DMS53 (cell line): ENCODE measurements at regions not wholly inside any gene's neighbourhood (a gene's known extent, or its start where the extent isn't known, plus 50 kb on each side); places are given as distances from the start of the nearest gene placed in this dataset.
A peak's percentile ranks its signal among the peaks of the same experiment; 100 is the strongest.

ENCODE experiments used
- DNase-seq: peaks from one replicate; lab custom pipeline; 2025; lab: John Stamatoyannopoulos, UW

DNA sequence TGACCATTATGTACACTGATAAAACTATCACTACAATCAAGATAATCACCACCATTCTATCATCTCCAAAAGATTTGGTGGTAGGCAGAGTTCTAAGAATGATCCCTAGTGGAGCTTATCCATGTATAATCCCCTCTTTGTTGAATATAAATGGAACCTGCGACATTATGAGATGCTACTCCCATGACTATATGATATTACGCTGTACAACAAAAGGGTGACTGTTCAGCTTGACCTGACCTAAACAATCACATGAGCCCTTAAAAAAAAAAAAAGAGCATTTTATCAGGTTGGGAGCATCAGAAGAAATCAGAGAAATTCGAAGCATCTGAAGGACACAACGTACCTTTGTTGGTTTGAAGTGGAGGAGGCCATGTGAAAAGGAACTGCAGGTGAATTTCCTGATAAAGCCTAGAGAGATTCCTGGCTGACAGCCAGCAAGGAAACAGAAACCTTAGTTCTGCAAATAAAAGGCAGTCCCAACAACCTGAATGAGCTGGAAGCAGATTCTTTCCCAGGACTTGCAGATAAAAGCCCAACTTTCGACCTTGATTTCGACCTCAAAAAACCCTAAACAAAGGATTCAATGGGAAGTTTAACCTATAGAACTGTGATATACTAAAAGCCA is 270.7 kb downstream of the ADRA2A start:
- DNase-seq = peak; percentile 85

DNA sequence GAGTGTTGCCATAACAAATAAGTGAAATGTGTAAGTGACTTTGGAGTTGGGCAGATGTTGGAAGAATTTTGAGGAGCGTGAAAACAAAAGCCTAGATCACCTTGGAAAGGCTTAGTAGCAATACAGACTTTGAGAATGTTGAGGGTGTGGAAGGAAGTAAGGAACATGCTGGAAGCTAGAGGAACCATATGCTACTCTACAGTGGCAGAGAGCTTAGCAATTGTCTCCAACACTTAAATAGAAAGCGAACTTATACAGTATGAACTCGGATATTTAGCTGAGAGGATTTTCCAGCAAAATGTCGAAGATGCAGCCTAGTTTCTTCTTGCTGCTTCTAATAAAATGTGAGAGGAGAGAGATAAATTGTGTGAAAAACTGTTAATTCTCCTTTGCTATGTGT is 271.2 kb downstream of the ADRA2A start:
- no peak for DNase-seq

DNA sequence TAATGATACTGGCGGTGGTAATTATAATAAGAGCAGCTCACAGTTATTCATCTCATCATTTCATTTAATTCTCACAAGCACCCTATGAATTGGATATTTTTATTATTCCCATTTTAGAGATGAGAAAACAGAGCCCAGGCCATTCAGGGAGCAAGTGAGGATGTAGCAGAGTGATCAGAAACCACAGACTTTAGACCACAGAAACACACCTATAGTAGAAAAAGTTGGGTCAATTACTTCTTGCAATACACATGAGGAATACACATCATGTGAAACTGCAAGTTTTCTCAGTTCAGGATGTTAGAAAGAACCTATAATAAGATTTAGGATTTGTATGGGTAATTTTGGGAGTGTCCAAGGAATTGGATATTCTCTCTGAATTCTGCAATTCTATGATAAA is 278.0 kb downstream of the ADRA2A start:
- no peak for DNase-seq

DNA sequence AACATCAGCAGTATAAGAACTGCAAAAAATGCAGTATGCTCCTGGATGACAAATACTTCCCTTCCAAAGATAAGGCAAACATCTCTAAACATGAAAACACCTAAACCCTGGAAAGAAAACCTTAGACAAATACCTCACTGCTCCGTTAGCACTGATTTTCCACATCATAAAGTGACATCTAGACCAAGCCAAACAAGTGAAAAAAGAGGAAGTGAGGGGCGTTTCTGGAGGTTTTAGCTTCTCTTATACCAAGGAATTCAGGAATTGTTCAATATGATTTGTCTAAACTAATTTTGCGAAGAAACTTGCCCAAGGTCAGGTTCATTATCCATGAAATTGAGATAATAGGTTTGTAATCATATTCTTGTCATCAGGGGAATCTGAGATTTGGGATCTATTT is 279.7 kb downstream of the ADRA2A start:
- no peak for DNase-seq

DNA sequence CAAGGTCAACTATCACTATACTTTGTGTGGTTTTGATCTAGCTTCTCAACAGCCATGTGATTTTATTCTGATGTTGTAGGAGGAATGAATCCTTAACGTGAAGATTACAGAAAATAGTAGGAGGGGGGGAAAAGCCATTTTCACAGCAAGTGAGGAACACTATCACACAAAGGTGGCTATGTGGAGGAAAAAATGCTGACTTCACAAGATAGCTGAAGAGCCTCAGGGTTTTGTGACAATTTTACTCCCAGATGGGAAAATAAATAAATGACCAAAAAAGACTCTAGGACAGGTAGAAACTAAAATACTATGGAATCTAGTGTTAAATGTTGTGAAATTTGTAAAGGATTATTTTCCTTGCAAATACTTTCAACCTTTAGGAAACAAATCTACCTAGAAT is 281.0 kb downstream of the ADRA2A start:
- no peak for DNase-seq

DNA sequence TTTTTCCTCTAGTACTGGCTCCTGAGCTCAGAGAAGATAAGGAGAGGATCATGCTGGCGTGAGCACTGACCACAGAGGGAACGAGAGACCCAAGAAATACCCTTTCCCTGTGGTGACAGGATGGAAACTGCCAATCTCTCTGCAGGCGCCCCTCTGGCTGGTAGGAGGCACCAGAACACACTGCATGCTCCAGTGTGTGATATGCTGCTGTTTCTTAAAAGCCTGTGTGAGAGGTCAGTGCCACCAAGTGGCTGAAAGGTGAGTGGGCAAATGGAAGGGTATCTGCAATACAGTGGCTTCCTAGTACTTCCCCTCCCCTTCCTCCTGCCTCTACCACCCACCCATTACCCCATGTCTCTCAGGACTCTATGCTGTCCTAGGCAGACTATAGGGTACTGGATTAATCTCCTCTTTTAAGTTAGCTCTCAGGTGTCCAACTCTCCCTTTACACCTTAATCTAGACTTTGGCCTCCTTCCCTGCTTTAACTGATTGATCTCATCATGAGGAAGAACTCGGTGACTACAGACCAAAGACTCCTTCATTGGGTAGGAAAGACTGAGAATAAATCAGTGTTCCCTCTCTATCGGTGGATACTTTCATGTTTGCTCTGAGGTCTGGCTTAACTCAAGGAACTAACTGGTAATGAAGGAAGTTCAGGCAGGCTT is 283.6 kb downstream of the ADRA2A start:
- peak; percentile 89 for DNase-seq

DNA sequence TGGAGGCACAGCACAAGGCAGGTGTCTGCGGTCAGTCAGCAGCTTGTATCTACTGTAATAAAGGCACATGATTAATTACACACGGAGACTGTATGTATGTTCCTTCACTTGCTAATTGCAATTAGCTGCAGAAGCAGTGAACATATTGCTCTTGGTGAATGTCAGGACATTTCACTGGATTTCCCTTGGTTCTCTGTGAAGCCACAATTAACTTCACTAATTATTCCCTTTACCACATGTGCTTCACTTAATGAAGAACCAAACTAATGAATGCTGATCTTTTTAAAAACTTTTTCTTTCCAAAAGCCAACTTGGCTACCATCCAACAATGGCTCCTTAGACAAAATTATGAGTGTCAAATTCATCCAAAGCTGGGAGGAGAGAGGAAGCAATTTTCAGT is 290.7 kb downstream of the ADRA2A start:
- no peak for DNase-seq

DNA sequence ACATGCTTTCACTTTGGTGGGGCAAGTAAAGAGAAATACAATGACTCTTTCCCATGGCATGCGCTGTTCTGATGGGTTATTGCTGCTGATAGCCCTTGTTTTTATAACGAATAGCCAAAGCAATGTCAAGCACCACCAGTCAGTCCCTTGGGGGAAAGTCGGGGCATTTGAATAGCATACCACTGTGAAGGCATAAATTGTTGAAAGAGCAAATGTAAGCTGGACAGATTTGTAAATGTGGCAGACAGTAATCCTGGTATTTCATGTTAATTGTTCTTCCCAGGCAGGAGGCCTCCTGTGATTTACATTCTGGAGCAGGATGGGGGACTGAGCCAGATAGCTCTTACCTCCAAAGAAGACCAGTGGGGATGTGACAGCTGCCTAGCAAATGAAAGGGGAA is 293.3 kb downstream of the ADRA2A start:
- DNase-seq = no peak

DNA sequence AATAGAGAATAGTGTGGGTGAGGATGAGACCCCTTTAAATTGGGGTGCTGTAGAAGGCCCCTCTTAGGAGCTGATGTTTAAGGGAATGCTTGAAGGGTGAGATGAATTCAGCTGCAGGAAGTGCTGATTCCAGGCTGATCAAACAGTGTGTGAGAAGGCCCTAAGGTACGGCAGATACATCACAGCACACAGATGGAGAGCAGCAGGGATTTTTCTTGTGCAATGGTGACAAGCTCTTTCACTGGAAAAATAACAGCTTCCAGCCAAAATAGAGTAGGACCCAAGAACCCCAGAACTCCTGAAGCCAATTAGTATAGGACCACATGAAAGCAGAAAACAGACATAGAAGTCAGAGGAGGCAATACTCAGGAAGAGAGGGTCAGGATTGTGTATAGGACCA is 296.9 kb downstream of the ADRA2A start:
- no peak for DNase-seq

DNA sequence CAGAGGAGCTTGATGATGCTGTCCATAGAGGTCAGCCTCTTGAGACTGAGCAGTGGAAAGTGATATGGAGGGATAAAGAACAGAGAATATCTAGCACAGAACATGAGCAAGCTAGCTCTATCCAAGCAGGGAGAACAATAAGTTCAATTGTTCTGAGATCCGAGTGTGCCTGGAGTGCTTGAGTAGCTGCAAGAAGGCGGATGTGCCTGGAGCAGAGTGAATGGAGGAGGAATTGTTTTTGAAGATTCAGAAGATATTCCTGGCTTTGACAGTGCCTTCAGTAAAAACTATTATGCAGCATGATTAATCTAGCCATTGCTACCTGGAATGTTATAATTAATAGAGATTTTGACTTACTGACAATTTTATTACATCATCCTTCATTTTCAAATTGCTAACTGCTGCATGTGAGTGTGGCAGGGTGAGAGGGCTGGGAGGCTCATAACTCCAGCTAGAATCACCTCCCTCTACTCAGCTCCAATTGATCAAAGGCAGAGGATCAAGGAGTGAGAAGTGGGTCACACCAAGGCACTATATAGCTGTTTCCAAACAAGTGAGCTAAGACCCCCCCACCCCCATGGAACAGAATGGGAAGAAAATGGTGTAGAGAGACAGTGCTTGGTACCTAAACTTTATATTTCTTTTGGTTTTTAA is 302.8 kb downstream of the ADRA2A start:
- DNase-seq = no peak

DNA sequence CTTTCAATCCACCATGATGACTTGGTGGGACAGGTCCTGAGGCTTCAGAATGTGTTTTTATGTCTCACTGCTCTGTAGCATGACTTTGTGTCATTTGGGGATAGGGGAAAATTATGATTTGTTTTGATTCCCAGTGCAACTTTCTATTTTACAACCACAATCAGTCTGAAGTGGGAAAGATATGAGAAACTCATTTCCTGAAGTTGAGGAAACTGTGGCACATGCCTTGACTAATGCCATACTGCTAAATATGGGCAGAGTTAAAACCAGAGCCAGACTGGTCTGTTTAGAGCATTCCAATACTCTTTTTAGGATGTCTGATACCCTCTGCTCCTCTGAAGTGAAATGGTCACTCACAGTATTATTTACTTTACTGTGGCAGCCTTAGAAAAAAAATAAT is 307.7 kb downstream of the ADRA2A start:
- DNase-seq = no peak

DNA sequence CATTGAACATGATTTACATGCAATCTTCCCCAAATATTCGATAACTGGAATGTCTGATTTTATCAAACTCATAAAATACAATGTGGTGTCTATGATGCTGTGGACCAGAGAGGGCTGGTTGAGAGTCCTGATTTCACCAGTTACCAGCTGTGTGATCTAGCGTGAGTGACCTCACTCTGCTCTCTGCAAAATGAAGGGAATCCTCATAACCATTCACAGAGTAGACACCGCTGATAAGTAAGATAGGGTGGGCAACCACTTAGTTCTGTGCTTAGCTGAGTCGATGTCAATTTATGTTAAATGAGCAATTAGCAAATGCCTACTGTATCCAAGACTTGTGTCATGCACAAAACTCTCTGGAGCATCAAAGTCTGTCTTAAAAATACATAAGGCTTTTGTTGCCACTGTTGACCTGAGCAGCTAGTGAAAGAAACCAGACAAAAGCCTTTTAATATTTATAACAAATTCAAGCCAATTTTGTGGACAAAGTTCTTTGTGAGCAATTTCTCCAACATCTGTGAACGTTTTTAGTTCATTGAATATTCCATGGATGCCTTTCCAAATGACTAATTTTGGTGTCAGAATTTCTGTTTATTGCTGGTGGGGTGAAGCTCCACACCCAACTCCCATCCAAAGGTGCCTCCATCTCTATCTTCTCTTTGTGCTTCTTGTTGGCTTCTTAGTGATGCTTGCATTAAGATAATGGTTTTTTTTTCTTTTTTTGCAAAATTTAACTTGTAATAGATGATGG is 314.2 kb downstream of the ADRA2A start:
- no peak for DNase-seq

DNA sequence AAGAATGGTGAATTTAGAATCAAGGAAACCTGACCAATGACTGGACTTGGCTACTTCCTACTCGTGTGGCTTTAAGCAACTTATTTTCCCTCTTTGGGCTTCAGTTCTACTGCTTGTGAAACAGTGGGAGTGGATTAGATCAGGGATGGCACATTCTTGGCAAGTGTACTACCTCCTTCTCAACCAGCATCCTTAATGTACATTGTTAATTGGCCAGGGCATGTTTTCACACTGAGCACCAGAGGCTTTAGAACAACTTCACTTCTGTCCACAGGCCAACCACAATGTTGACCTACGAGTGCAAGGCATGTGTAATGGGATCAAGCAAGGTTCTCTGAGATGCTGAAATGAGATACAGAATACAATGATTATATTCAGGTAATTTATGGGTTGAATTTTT is 315.3 kb downstream of the ADRA2A start:
- DNase-seq = no peak

DNA sequence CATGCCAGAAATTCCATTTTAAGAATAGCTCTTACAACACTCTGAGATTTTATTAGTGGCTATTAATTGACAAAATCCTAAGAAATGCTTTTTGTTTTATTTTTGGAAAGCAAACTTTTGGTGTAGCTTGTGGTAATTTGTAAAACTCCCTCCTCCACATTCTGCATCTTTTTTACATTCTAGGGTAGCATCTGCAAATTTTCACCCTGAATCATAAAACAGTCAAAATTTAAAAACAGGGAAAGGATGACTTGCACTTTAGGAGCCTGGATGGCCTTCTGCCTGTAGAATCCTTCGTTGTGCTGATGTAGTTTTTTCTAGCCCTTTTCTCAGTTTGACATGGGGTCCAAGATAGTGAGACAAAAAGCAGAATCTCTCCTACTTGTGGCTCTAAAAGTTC is 316.1 kb downstream of the ADRA2A start:
- no peak for DNase-seq

DNA sequence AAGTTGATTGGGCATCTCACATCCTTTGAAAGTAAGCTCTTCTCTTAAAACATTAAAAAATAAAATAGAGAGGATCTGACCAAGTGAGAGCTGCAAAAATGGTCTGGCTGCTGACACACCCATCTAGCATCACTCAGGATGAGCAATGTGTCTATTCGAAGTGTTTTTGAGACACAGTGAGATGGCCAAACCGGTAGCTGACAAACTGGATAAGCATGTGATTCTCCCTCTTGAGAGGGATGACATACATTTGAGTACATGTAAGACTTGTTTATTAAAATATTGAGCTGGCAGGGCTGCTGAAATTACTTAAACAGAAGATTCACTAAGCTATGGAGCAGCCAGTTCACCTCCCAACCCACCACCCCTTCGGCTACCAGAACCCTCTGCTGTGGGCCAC is 333.9 kb downstream of the ADRA2A start:
- no peak for DNase-seq

DNA sequence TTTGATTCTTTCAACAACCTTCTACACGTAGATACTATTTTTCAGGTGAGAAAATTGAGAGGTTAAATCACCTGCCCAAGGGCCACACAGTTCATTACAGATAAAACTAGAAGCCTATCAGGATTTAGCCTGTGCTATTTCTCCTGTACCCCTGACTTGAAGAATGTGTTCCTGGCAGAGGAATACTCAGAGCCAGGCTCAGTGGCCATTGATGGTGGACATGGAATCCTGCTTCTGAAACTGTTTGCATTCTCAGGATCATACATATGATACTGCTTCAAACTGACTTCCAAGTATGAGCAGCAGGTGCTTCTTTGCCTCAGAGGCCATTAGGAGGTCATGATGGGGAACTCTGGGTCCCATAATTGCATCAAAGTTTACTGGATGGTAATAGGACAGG is 348.6 kb downstream of the ADRA2A start:
- no peak for DNase-seq

DNA sequence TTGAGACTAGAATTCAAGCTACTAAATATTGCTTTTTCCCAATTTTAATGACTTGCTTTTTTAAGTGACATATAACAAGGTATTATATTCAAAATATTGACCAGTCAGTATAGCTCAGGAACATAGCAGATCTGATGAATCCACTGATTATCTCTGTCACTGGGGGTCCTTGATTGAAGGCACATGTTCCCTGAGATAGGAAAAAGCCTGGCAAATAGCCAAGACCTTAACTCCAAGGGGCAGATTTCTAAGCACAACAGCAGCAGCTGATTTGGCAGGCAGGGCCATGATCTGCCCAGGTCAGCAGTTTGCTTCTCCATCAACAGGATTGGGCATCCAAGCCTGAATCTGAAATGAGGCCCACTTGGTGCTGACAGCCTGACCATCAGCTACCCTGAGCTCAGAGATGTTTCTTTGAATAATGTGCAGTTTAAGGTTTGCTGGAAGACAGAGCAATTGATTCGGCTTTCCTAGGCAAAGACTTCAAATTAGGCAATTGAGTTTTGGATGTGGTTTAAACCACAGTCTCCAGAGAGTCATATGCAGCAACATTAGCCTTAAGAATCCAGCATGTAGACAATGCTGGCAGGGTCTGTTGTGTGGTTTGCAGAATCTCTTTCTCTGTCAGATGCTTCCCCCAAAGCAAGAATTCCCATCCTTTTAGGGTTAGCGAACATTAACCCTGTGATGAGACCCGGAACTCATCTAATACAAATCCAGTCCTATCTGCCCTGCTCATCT is 352.6 kb downstream of the ADRA2A start:
- no peak for DNase-seq

DNA sequence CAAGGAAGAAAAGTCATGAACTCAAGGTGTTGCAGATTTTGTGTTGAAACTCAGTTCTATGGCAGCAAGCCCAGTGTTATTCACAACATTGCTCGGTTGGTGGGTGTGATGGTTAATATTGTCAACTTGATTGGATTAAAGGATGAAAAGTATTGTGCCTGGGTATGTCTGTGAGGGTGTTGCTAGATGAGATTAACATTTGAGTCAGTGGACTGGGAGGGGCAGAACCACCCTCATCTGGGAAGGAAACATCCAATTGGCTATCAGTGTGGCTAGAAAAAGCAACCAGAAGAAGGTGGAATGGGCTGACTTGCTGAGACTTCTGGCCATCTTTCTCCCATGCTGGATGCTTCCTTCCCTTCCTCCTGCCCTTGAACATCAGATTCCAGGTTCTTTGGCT is 353.2 kb downstream of the ADRA2A start:
- DNase-seq = no peak

DNA sequence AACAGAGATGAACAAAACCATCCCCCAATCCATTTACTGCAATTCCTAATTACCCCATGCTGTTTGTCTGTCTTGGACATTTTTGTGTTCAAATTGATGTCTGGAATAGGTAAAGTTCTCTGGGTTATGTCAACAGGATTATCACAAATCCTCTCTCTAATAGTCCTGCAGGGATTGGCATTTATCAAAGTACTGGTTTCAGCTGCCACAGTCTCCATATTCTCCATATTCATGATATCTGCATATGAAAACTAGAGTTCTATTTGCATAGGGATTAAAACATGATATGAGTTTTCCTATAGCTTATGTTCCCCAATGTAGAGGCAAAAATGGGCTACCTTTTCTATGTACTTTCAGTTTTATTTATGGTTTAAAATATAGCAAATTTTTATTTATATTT is 355.8 kb downstream of the ADRA2A start:
- no peak for DNase-seq

DNA sequence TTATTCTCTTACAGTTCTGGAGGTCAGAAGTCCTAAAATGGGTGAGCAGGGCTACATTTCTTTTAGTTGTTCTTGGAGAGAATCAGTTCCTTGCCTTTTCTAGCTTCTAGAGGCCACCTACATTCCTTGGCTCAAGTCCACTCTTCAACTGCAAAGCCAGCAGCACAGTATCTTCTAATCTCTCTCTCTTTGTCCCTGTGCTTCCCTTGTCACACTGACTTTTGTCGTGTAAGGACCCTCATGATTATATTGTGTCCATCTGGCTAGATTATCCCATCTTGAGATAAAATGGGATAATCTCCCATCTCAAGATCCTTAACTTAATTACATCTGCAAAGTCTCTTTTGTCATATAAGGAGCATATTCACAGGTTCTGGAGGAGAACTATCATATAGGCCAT is 359.0 kb downstream of the ADRA2A start:
- no peak for DNase-seq

DNA sequence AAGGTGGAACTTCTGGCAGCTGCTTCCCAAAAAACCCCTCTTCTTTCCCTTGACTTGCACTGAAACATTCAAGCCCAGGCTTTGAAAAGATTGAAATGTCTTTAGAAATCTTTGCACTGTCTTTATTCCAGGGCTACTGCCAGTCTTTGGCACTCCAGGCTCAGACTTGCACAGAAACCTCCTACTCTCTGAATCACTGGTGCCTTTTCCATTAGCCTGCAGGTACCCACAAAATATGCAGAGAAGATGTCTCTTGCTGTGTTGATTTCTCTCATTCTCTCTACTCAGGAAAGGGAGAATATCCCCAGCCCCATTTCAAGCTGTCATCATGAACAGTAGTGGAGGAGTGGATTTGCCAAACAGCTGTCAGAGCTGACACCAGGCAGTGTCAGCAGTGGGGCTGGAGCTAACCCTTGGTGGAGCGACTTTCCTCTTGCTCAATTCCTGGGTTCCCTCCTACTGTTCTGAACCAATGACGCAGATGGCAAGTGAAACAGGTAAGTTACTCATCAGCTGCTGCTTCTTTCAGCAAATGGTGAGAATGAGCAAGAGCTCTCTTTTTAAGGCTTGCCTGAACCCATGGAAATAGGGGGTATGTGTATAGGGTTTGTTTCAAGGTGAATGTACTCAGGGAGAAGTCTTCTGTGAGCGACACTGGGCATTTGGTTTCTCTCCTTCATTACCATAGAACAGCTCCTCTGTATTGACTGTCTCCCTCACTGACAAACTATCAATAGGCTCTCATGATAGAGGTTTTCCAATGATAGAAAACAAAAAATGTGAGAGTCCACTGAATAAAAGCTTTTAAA is 362.4 kb downstream of the ADRA2A start:
- DNase-seq = no peak
